ENCODE measurements at regions not wholly inside any gene's neighbourhood (a gene's known extent, or its start where the extent isn't known, plus 50 kb on each side); places are given as distances from the start of the nearest gene placed in this dataset.

GRCh38 chr2:83650898-83651297 is 808.2 kb downstream of the SUCLG1 start:
- no peak for DNase-seq (ENCODE audit: low spot score)

GRCh38 chr2:83650161-83650560 is 808.9 kb downstream of the SUCLG1 start:
- no peak for DNase-seq (ENCODE audit: low spot score)

- DNase-seq (ENCODE audit: low spot score) = no peak
Observed at GRCh38 chr2:83640506-83640905, 818.6 kb downstream of the SUCLG1 start.

- no peak for DNase-seq (ENCODE audit: low spot score)
Observed at GRCh38 chr2:83633423-83633822, 825.7 kb downstream of the SUCLG1 start.

GRCh38 chr2:83630351-83630750 is 828.7 kb downstream of the SUCLG1 start:
- no peak for DNase-seq (ENCODE audit: low spot score)

GRCh38 chr2:83615511-83615910 is 843.6 kb downstream of the SUCLG1 start:
- no peak for DNase-seq (ENCODE audit: low spot score)

GRCh38 chr2:83613178-83613577 is 845.9 kb downstream of the SUCLG1 start:
- DNase-seq (ENCODE audit: low spot score) = no peak

- no peak for DNase-seq (ENCODE audit: low spot score)
Observed at GRCh38 chr2:83602753-83603152, 856.3 kb downstream of the SUCLG1 start.

- no peak for DNase-seq (ENCODE audit: low spot score)
Observed at GRCh38 chr2:83596592-83597282, 862.3 kb downstream of the SUCLG1 start.

- DNase-seq (ENCODE audit: low spot score) = no peak
Observed at GRCh38 chr2:83595926-83596325, 863.2 kb downstream of the SUCLG1 start.

- no peak for DNase-seq (ENCODE audit: low spot score)
Observed at GRCh38 chr2:83595121-83595690, 863.9 kb downstream of the SUCLG1 start.

GRCh38 chr2:83594241-83595120 is 864.6 kb downstream of the SUCLG1 start:
- DNase-seq (ENCODE audit: low spot score) = no peak

GRCh38 chr2:83587309-83587708 is 871.8 kb downstream of the SUCLG1 start:
- DNase-seq (ENCODE audit: low spot score) = no peak

- no peak for DNase-seq (ENCODE audit: low spot score)
Observed at GRCh38 chr2:83585250-83585649, 873.8 kb downstream of the SUCLG1 start.

GRCh38 chr2:83584672-83585071 is 874.4 kb downstream of the SUCLG1 start:
- DNase-seq (ENCODE audit: low spot score) = no peak

- no peak for DNase-seq (ENCODE audit: low spot score)
Observed at GRCh38 chr2:83582589-83582988, 876.5 kb downstream of the SUCLG1 start.

GRCh38 chr2:83579507-83579906 is 879.6 kb downstream of the SUCLG1 start:
- DNase-seq (ENCODE audit: low spot score) = no peak

GRCh38 chr2:83578405-83578804 is 880.7 kb downstream of the SUCLG1 start:
- DNase-seq (ENCODE audit: low spot score) = no peak

- DNase-seq (ENCODE audit: low spot score) = no peak
Observed at GRCh38 chr2:83574614-83575013, 884.5 kb downstream of the SUCLG1 start.

- no peak for DNase-seq (ENCODE audit: low spot score)
Observed at GRCh38 chr2:83573060-83573459, 886.0 kb downstream of the SUCLG1 start.

GRCh38 chr2:83572400-83572799 is 886.7 kb downstream of the SUCLG1 start:
- DNase-seq (ENCODE audit: low spot score) = no peak

- no peak for DNase-seq (ENCODE audit: low spot score)
Observed at GRCh38 chr2:83567551-83567950, 891.5 kb downstream of the SUCLG1 start.

- DNase-seq (ENCODE audit: low spot score) = no peak
Observed at GRCh38 chr2:83565626-83566025, 893.5 kb downstream of the SUCLG1 start.

Data from CD4-positive, alpha-beta T cell treated with Interleukin-15 for 4 hours (primary cell).